Peyer's patch (tissue), 4 donors: ENCODE measurements at regions not wholly inside any gene's neighbourhood (a gene's known extent, or its start where the extent isn't known, plus 50 kb on each side); places are given as distances from the start of the nearest gene placed in this dataset.

Source experiments
- DNase-seq, 3 donors: peaks; one replicate each; pipeline ENCODE4 v3.0.0-alpha.2; 2017 to 2019
- H3K27ac ChIP-seq, 4 donors: fragments of 200-600 bp; sonication (generic); one replicate each; pipeline ENCODE4 v1.5.1; 2016 to 2019
- H3K27me3 ChIP-seq, 2 donors: fragments of 200-600 bp; sonication (generic); one replicate each; pipeline ENCODE4 v1.5.1; 2019
- H3K36me3 ChIP-seq, 3 donors: fragments of 200-600 bp; sonication (generic); one replicate each; pipeline ENCODE4 v1.5.1; 2016 to 2019
- H3K4me1 ChIP-seq, 4 donors: fragments of 200-600 bp; sonication (generic); one replicate each; pipeline ENCODE4 v1.5.1; 2016 to 2019
- H3K4me3 ChIP-seq, 4 donors: fragments of 200-600 bp; sonication (generic); 1 replicate in 3 of 4; 2 replicates in 1 of 4; pipeline ENCODE4 v1.5.1; 2016 to 2019; ENCODE audit warnings: mild to moderate bottlenecking in 1 of 4
- H3K9me3 ChIP-seq, 4 donors: fragments of 200-600 bp; sonication (generic); one replicate each; pipeline ENCODE4 v1.5.1; 2016 to 2019; ENCODE audit warnings: mild to moderate bottlenecking in 1 of 4
- CTCF ChIP-seq, 6 experiments: fragments of 450-650 bp in 4 of 6; fragments of 200-600 bp in 2 of 6; sonication (generic) in 1 of 6; IDR thresholded peaks; one replicate each; pipeline ENCODE4 v1.5.1; 2017 to 2019; ENCODE audit warnings: antibody characterized with exemption in 6 of 6, mild to moderate bottlenecking in 3 of 6, moderate library complexity in 1 of 6
- POLR2A ChIP-seq, 2 donors: fragments of 450-650 bp; IDR thresholded peaks; one replicate each; pipeline ENCODE4 v1.5.1; 2017; ENCODE audit warnings: antibody characterized with exemption in 2 of 2, mild to moderate bottlenecking in 2 of 2, moderate library complexity in 2 of 2

GRCh38 chr4:19583827-19584569 lies 667.7 kb upstream of the SLIT2 start:
- Histone ChIP-seq H3K9me3 (no peaks in the 10 kb centered on the region), H3K27me3 (no peaks in the 10 kb centered on the region), H3K4me3 (no peak overlapping the region), H3K27ac (no peak overlapping the region), H3K36me3 (no peaks in the 10 kb centered on the region), H3K4me1 (no peaks in the 10 kb centered on the region)
- TF ChIP-seq CTCF (IDR thresholded peaks at IDR 0.05) (no peak), POLR2A (IDR thresholded peaks at IDR 0.05) (no peak)
- DNase-seq = no peak

- Histone ChIP-seq H3K36me3 (no peaks in the 10 kb centered on the region), H3K9me3 (no peaks in the 10 kb centered on the region), H3K27ac (no peak overlapping the region), H3K4me1 (no peaks in the 10 kb centered on the region), H3K27me3 (no peaks in the 10 kb centered on the region), H3K4me3 (no peak overlapping the region)
- TF ChIP-seq CTCF (IDR thresholded peaks at IDR 0.05) (no peak), POLR2A (IDR thresholded peaks at IDR 0.05) (no peak)
- no peak for DNase-seq
These were observed 671.6 kb upstream of the SLIT2 start for GRCh38 chr4:19580095-19580494.

- no peaks in the 10 kb centered on the region for H3K36me3 ChIP-seq
- no peak overlapping the region for H3K4me3 ChIP-seq
- DNase-seq = no peak
- H3K27ac ChIP-seq = no peak overlapping the region
- TF ChIP-seq POLR2A (IDR thresholded peaks at IDR 0.05) = no peak
- no peak for TF ChIP-seq CTCF (IDR thresholded peaks at IDR 0.05)
- H3K4me1 ChIP-seq = no peaks in the 10 kb centered on the region
- no peaks in the 10 kb centered on the region for H3K9me3 ChIP-seq
- no peaks in the 10 kb centered on the region for H3K27me3 ChIP-seq
These were observed 672.1 kb upstream of the SLIT2 start for GRCh38 chr4:19579608-19580007.

- no peaks in the 10 kb centered on the region for H3K4me1 ChIP-seq
- TF ChIP-seq CTCF (IDR thresholded peaks at IDR 0.05) = no peak
- H3K36me3 ChIP-seq = no peaks in the 10 kb centered on the region
- no peak overlapping the region for H3K27ac ChIP-seq
- no peak for DNase-seq
- H3K4me3 ChIP-seq = no peak overlapping the region
- no peaks in the 10 kb centered on the region for H3K9me3 ChIP-seq
- H3K27me3 ChIP-seq = no peaks in the 10 kb centered on the region
These were observed 674.6 kb upstream of the SLIT2 start for GRCh38 chr4:19577097-19577496.

GRCh38 chr4:19575924-19576323 lies 675.8 kb upstream of the SLIT2 start:
- DNase-seq = no peak
- no peaks in the 10 kb centered on the region for H3K36me3 ChIP-seq
- no peaks in the 10 kb centered on the region for H3K9me3 ChIP-seq
- no peaks in the 10 kb centered on the region for H3K4me1 ChIP-seq
- H3K27me3 ChIP-seq = no peaks in the 10 kb centered on the region
- TF ChIP-seq CTCF (IDR thresholded peaks at IDR 0.05) (no peak), POLR2A (IDR thresholded peaks at IDR 0.05) (no peak)
- H3K4me3 ChIP-seq = no peak overlapping the region
- no peak overlapping the region for H3K27ac ChIP-seq

GRCh38 chr4:19566041-19566440 lies 685.7 kb upstream of the SLIT2 start:
- no peak for TF ChIP-seq CTCF (IDR thresholded peaks at IDR 0.05)
- TF ChIP-seq POLR2A (IDR thresholded peaks at IDR 0.05) = no peak
- no peaks in the 10 kb centered on the region for H3K4me1 ChIP-seq
- H3K27me3 ChIP-seq = no peaks in the 10 kb centered on the region
- no peak overlapping the region for H3K4me3 ChIP-seq
- DNase-seq = no peak
- no peaks in the 10 kb centered on the region for H3K36me3 ChIP-seq
- H3K27ac ChIP-seq = no peak overlapping the region
- H3K9me3 ChIP-seq = no peaks in the 10 kb centered on the region
